ENCODE measurements at regions not wholly inside any gene's neighbourhood (a gene's known extent, or its start where the extent isn't known, plus 50 kb on each side); places are given as distances from the start of the nearest gene placed in this dataset.
A peak's percentile ranks its signal among the peaks of the same experiment; 100 is the strongest.

- TF ChIP-seq REST (IDR thresholded peaks at IDR 0.05; ENCODE audit: unreplicated experiment), result no peak
- TF ChIP-seq ZNF462 (CRISPR knock-in tag; IDR thresholded peaks at IDR 0.05), result no peak
- TF ChIP-seq NANOG (IDR thresholded peaks at IDR 0.05; ENCODE audit: borderline replicate concordance), result no peak
- TF ChIP-seq EZH2 (IDR thresholded peaks at IDR 0.05; ENCODE audit: low read depth, unreplicated experiment), result no peak
Observed at GRCh38 chr3:54014067-54014466, 108.3 kb upstream of the CACNA2D3 start (continued).

GRCh38 chr3:54008744-54009143 is 113.6 kb upstream of the CACNA2D3 start:
- Histone ChIP-seq H3K9me2 (ENCODE audit: insufficient read depth) (no peaks in the 10 kb centered on the region), H3K36me3 (ENCODE audit: insufficient read depth) (no peaks in the 10 kb centered on the region), H3K4me1 (ENCODE audit: insufficient read depth) (peaks cover 13% of the 10 kb centered on the region), H3K79me2 (replicated peaks; ENCODE audit: insufficient read depth) (no peaks in the 10 kb centered on the region), H3F3A (replicated peaks; ENCODE audit: low read depth) (no peaks in the 10 kb centered on the region), H3K27ac (ENCODE audit: low read depth) (no peak overlapping the region), H2AFZ (peak overlapping the region; percentile 56; the same call in 1 of the 2 replicates), H3K27me3 (ENCODE audit: insufficient read depth) (no peaks in the 10 kb centered on the region), H4K20me1 (replicated peaks; ENCODE audit: insufficient read depth) (no peaks in the 10 kb centered on the region), H3K4me3 (no peak overlapping the region), H3K4me2 (peak overlapping the region; percentile 15; the same call in 1 of the 2 replicates)
- H3K4me3 Mint-ChIP-seq, result no peak overlapping the region
- ATAC-seq (peak; percentile 85), DNase-seq (ENCODE audit: low spot score) (no peak)
- H3K4me1 Mint-ChIP-seq, result peaks cover 9% of the 10 kb centered on the region
- peaks cover 13% of the 10 kb centered on the region for H3K27me3 Mint-ChIP-seq (ENCODE audit: insufficient read depth, low read depth, poor library complexity)
- no peak overlapping the region for H3K27ac Mint-ChIP-seq
- H3K36me3 Mint-ChIP-seq (ENCODE audit: low read depth), result no peaks in the 10 kb centered on the region
- H3K9me3 Mint-ChIP-seq, result no peaks in the 10 kb centered on the region; the same call in 2 of the 3 replicates
- TF ChIP-seq ZNF114 (CRISPR knock-in tag; IDR thresholded peaks at IDR 0.05), result no peak
- no peak for TF ChIP-seq STAT1 (IDR thresholded peaks at IDR 0.05; ENCODE audit: unreplicated experiment)
- TF ChIP-seq CREB1 (CRISPR knock-in tag; IDR thresholded peaks at IDR 0.05; ENCODE audit: low read depth), result no peak
- TF ChIP-seq ETS1 (IDR thresholded peaks at IDR 0.05), result no peak
- no peak for TF ChIP-seq REST (IDR thresholded peaks at IDR 0.05; ENCODE audit: unreplicated experiment)
- TF ChIP-seq POLR2AphosphoS5 (IDR thresholded peaks at IDR 0.05; ENCODE audit: low read depth), result no peak
- TF ChIP-seq JUNB (IDR thresholded peaks at IDR 0.05; ENCODE audit: unreplicated experiment), result no peak
- no peak for TF ChIP-seq EZH2 (IDR thresholded peaks at IDR 0.05; ENCODE audit: low read depth, unreplicated experiment)
- TF ChIP-seq NANOG (IDR thresholded peaks at IDR 0.05; ENCODE audit: borderline replicate concordance), result no peak
